GM12872 (cell line): ENCODE measurements at regions not wholly inside any gene's neighbourhood (a gene's known extent, or its start where the extent isn't known, plus 50 kb on each side); places are given as distances from the start of the nearest gene placed in this dataset.

Source experiments
- TF ChIP-seq, protein P1 (sequence below): IDR thresholded peaks from 3 replicates; pipeline ENCODE4 v1.5.1; 2011; ENCODE audit warnings: low read depth, mild to moderate bottlenecking, low read length, moderate library complexity; ENCODE audit not compliant: insufficient read depth

- TF ChIP-seq, protein P1, sequence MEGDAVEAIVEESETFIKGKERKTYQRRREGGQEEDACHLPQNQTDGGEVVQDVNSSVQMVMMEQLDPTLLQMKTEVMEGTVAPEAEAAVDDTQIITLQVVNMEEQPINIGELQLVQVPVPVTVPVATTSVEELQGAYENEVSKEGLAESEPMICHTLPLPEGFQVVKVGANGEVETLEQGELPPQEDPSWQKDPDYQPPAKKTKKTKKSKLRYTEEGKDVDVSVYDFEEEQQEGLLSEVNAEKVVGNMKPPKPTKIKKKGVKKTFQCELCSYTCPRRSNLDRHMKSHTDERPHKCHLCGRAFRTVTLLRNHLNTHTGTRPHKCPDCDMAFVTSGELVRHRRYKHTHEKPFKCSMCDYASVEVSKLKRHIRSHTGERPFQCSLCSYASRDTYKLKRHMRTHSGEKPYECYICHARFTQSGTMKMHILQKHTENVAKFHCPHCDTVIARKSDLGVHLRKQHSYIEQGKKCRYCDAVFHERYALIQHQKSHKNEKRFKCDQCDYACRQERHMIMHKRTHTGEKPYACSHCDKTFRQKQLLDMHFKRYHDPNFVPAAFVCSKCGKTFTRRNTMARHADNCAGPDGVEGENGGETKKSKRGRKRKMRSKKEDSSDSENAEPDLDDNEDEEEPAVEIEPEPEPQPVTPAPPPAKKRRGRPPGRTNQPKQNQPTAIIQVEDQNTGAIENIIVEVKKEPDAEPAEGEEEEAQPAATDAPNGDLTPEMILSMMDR: no peak
Observed at GRCh38 chr4:112735474-112735951, 98.6 kb downstream of the LARP7 start.

DNA sequence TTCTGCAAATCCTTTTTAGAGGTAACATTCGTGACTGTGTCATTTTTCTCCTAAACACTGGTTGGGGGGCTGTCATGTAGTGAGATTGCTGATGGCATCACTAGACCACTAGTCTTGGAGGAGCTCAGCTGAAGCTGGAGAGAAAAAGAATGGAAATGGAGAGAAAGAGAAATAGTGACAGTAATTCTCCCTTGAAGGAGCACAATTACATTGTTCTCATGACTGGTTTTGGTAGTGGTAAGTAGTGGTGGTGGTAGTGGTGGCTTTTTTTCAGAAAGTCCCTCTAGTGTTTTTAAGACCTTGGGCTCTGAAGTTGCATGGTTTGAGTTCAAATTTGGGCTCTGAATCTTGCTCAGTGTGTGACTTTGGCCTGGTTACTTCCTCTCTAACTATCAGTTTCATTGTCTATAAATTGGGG lies 99.8 kb downstream of the LARP7 start:
- TF ChIP-seq, protein P1: no peak

- TF ChIP-seq, protein P1: no peak
Observed at GRCh38 chr4:112739442-112739841, 102.5 kb downstream of the LARP7 start.

GRCh38 chr4:112747036-112747435 lies 110.1 kb downstream of the LARP7 start:
- TF ChIP-seq, protein P1: no peak

GRCh38 chr4:112748352-112748878 lies 111.5 kb downstream of the LARP7 start:
- TF ChIP-seq, protein P1: no peak

- TF ChIP-seq, protein P1: no peak
Observed at GRCh38 chr4:112751447-112751846, 114.5 kb downstream of the LARP7 start.

GRCh38 chr4:112752061-112752460 lies 115.1 kb downstream of the LARP7 start:
- TF ChIP-seq, protein P1: no peak
